ENCODE measurements at regions not wholly inside any gene's neighbourhood (a gene's known extent, or its start where the extent isn't known, plus 50 kb on each side); places are given as distances from the start of the nearest gene placed in this dataset.

GRCh38 chr12:86663716-86664115 lies 407.5 kb upstream of the MGAT4C start:
- no peak overlapping the region for H3K4me3 ChIP-seq (ENCODE audit: low read length)

GRCh38 chr12:86663173-86663572 lies 407.0 kb upstream of the MGAT4C start:
- DNase-seq (ENCODE audit: low read depth) = no peak
- H3K4me3 ChIP-seq (ENCODE audit: low read length) = no peak overlapping the region
- no peak for TF ChIP-seq CTCF (conservative IDR thresholded peaks at IDR 0.05; ENCODE audit: low read length)

More at GRCh38 chr12:86663716-86664115, 407.5 kb upstream of the MGAT4C start:
- no peak for TF ChIP-seq CTCF (conservative IDR thresholded peaks at IDR 0.05; ENCODE audit: low read length)
- no peak for DNase-seq (ENCODE audit: low read depth)

- no peak for TF ChIP-seq CTCF (conservative IDR thresholded peaks at IDR 0.05; ENCODE audit: low read length)
- no peak overlapping the region for H3K4me3 ChIP-seq (ENCODE audit: low read length)
- DNase-seq (ENCODE audit: low read depth) = no peak
Measured at GRCh38 chr12:86662464-86662863, 406.3 kb upstream of the MGAT4C start.

- DNase-seq (ENCODE audit: low read depth) = no peak
- no peak for TF ChIP-seq CTCF (conservative IDR thresholded peaks at IDR 0.05; ENCODE audit: low read length)
- no peak overlapping the region for H3K4me3 ChIP-seq (ENCODE audit: low read length)
Measured at GRCh38 chr12:86660488-86661147, 404.4 kb upstream of the MGAT4C start.

GRCh38 chr12:86659985-86660384 lies 403.8 kb upstream of the MGAT4C start:
- no peak for TF ChIP-seq CTCF (conservative IDR thresholded peaks at IDR 0.05; ENCODE audit: low read length)
- no peak for DNase-seq (ENCODE audit: low read depth)
- no peak overlapping the region for H3K4me3 ChIP-seq (ENCODE audit: low read length)

GRCh38 chr12:86658303-86658702 lies 402.1 kb upstream of the MGAT4C start:
- DNase-seq (ENCODE audit: low read depth) = no peak
- H3K4me3 ChIP-seq (ENCODE audit: low read length) = no peak overlapping the region
- TF ChIP-seq CTCF (conservative IDR thresholded peaks at IDR 0.05; ENCODE audit: low read length) = no peak

GRCh38 chr12:86647800-86648199 lies 391.6 kb upstream of the MGAT4C start:
- DNase-seq (ENCODE audit: low read depth) = no peak
- TF ChIP-seq CTCF (conservative IDR thresholded peaks at IDR 0.05; ENCODE audit: low read length) = no peak
- no peak overlapping the region for H3K4me3 ChIP-seq (ENCODE audit: low read length)

All from AG10803 (cell line).